Skin of body (tissue), 2 donors: ENCODE measurements at regions not wholly inside any gene's neighbourhood (a gene's known extent, or its start where the extent isn't known, plus 50 kb on each side); places are given as distances from the start of the nearest gene placed in this dataset. TPM values are rescaled to one million over a fixed set of nuclear protein-coding genes. Genes with fewer than 3 reads are reported as not detected.

Experiments used
- DNase-seq: peaks from one replicate; lab custom pipeline; 2025; lab: John Stamatoyannopoulos, UW
- small RNA-seq: library from RNA; depleted of rRNA; stranded (forward); fragments of <200 nt; gene quantifications from one replicate; pipeline ENCODE3, GENCODE V24; 2014; ENCODE audit warnings: low replicate concordance

DNA sequence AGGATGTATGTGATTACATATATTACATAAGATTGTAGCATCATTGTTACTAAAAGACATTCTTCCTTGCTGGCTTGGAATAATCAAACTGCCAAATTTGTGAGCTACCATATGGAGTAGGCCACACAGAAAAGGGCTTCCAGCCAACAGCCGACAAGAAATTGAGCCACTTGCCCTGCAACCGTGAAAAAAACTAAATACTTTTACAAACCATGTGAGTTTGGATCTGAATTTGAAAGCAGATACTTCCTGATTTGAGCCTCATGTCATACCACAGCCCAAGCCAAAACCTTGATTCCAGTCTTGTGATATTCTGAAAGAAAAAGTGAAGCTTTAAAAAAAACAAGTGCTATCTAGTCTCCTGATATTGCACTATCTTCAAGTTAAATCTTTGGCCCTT, 55.6 kb upstream of the PRMT6 start:
- no peak for DNase-seq

- no peak for DNase-seq
Observed at GRCh38 chr1:107003972-107004371, 52.5 kb upstream of the PRMT6 start.

DNA sequence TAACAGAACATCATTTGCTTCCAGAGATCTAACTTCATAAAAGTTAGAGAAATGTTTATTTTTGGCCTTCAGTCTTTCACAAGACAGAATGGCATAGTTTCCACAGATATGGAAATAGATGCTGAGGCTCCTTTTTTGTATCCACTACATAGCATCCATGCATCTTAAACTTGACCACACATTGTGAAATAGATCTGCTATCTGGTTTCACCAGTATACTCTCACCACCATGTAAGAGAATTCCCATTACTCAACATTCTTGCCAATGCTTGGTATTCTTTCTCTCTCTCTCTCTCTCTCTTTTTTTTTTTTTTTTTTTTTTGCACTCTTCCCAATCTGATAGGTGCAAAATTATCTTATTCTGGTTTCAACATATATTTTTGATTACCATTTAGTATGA, 52.1 kb upstream of the PRMT6 start:
- no peak for DNase-seq

Small RNA genes in the stretch of these regions (small RNA-seq; reads per million reads assigned to genes)
- gene AL596327.1 (not detected), gene SEPT2P1 (not detected)
